Kidney capillary endothelial cell (primary cell): ENCODE measurements at regions not wholly inside any gene's neighbourhood (a gene's known extent, or its start where the extent isn't known, plus 50 kb on each side); places are given as distances from the start of the nearest gene placed in this dataset.

Source experiments
- DNase-seq: peaks from one replicate; pipeline ENCODE4 v3.0.0-alpha.2; 2018; ENCODE audit warnings: low spot score

GRCh38 chr17:13740686-13741085, 139.0 kb upstream of the HS3ST3A1 start:
- DNase-seq = no peak

GRCh38 chr17:13741744-13742143, 140.0 kb upstream of the HS3ST3A1 start:
- DNase-seq = no peak

- no peak for DNase-seq
These were observed 142.2 kb upstream of the HS3ST3A1 start for GRCh38 chr17:13743906-13744305.

GRCh38 chr17:13746404-13746803, 144.7 kb upstream of the HS3ST3A1 start:
- DNase-seq = no peak

- no peak for DNase-seq
These were observed 147.6 kb upstream of the HS3ST3A1 start for GRCh38 chr17:13749166-13749890.

- no peak for DNase-seq
These were observed 148.1 kb upstream of the HS3ST3A1 start for GRCh38 chr17:13749891-13750235.

- no peak for DNase-seq
These were observed 149.4 kb upstream of the HS3ST3A1 start for GRCh38 chr17:13750816-13751793.

GRCh38 chr17:13753154-13753553, 151.4 kb upstream of the HS3ST3A1 start:
- no peak for DNase-seq

- DNase-seq = no peak
These were observed 152.0 kb upstream of the HS3ST3A1 start for GRCh38 chr17:13753771-13754170.

GRCh38 chr17:13755851-13756250, 154.1 kb upstream of the HS3ST3A1 start:
- DNase-seq = no peak

- DNase-seq = no peak
These were observed 155.0 kb upstream of the HS3ST3A1 start for GRCh38 chr17:13756763-13757162.

- DNase-seq = no peak
These were observed 156.1 kb upstream of the HS3ST3A1 start for GRCh38 chr17:13757871-13758270.

- DNase-seq = no peak
These were observed 158.0 kb upstream of the HS3ST3A1 start for GRCh38 chr17:13759518-13760335.

GRCh38 chr17:13761038-13761603, 159.4 kb upstream of the HS3ST3A1 start:
- no peak for DNase-seq

- no peak for DNase-seq
These were observed 164.0 kb upstream of the HS3ST3A1 start for GRCh38 chr17:13765701-13766100.

- no peak for DNase-seq
These were observed 169.0 kb upstream of the HS3ST3A1 start for GRCh38 chr17:13770702-13771101.

- DNase-seq = no peak
These were observed 173.7 kb upstream of the HS3ST3A1 start for GRCh38 chr17:13775450-13775849.

GRCh38 chr17:13776027-13776551, 174.4 kb upstream of the HS3ST3A1 start:
- DNase-seq = no peak

GRCh38 chr17:13777003-13777402, 175.3 kb upstream of the HS3ST3A1 start:
- no peak for DNase-seq

- no peak for DNase-seq
These were observed 182.8 kb upstream of the HS3ST3A1 start for GRCh38 chr17:13784434-13785095.

- DNase-seq = no peak
These were observed 184.4 kb upstream of the HS3ST3A1 start for GRCh38 chr17:13785981-13786598.
